BJ (cell line): ENCODE measurements at regions not wholly inside any gene's neighbourhood (a gene's known extent, or its start where the extent isn't known, plus 50 kb on each side); places are given as distances from the start of the nearest gene placed in this dataset.
"Not testable (repeated sequence)": the region's sequence is repeated elsewhere in the genome, so short reads cannot be mapped to it uniquely, and the experiment has no call there.

Experiments
- CTCF ChIA-PET: fragments of 350-600 bp; formaldehyde crosslinking; extraction: SDS; loops from one replicate; lab custom pipeline; 2021; ENCODE audit warnings: antibody characterized with exemption, inconsistent platforms; lab: Yijun Ruan, JAX
- POLR2A ChIA-PET: fragments of 300-600 bp; sonication (Branson Sonifier 250); formaldehyde crosslinking; extraction: SDS; loops from one replicate; lab custom pipeline; 2021; ENCODE audit warnings: antibody characterized with exemption; lab: Charles Lee
- DNase-seq: peaks from one replicate; pipeline ENCODE4 v3.0.0-alpha.2; 2011; ENCODE audit warnings: low read depth
- H3K27me3 ChIP-seq: 2 replicates; pipeline ENCODE4 v1.6.0; 2011; ENCODE audit warnings: low read length; ENCODE audit not compliant: control insufficient read depth, insufficient read depth
- H3K36me3 ChIP-seq: 2 replicates; pipeline ENCODE4 v1.5.1; 2011; ENCODE audit warnings: low read length; ENCODE audit not compliant: control insufficient read depth, insufficient read depth
- H3K4me3 ChIP-seq: 2 replicates; pipeline ENCODE4 v1.5.1; 2011; ENCODE audit warnings: low read depth, mild to moderate bottlenecking, control low read depth, low read length
- CTCF ChIP-seq: IDR thresholded peaks from 2 replicates; pipeline ENCODE4 v1.5.1; 2011; ENCODE audit warnings: low read depth, mild to moderate bottlenecking, control low read depth, inconsistent platforms, low read length, moderate library complexity; ENCODE audit not compliant: insufficient read depth

GRCh38 chr4:137804906-137805495, 272.7 kb upstream of the PCDH18 start:
- no peaks in the 10 kb centered on the region for H3K27me3 ChIP-seq
- ChIA-PET POLR2A (interaction anchor here (0.6 to 0.7 kb wide), 3 partner anchors 11 to 586 kb away, joined by 3 read pairs; no protein-coding TSS in a partner anchor), CTCF (no interaction called here)
- TF ChIP-seq CTCF, result no peak
- no peaks in the 10 kb centered on the region for H3K36me3 ChIP-seq
- H3K4me3 ChIP-seq, result no peak overlapping the region
- DNase-seq, result no peak

GRCh38 chr4:137800861-137801260, 268.6 kb upstream of the PCDH18 start:
- TF ChIP-seq CTCF, result no peak
- Histone ChIP-seq H3K4me3 (no peak overlapping the region), H3K27me3 (no peaks in the 10 kb centered on the region), H3K36me3 (no peaks in the 10 kb centered on the region)
- DNase-seq, result no peak
- POLR2A ChIA-PET, result interaction anchor here (0.6 kb wide), 1 partner anchor 20 kb away, joined by 3 read pairs; no protein-coding TSS in a partner anchor
- CTCF ChIA-PET, result no interaction called here

- H3K36me3 ChIP-seq, result no peaks in the 10 kb centered on the region
- POLR2A ChIA-PET, result interaction anchor here (0.7 kb wide), 1 partner anchor 388 kb away, joined by 4 read pairs; no protein-coding TSS in a partner anchor
- TF ChIP-seq CTCF, result no peak
- CTCF ChIA-PET, result interaction anchor here (1.2 kb wide), 1 partner anchor 25 kb away, joined by 4 read pairs; no protein-coding TSS in a partner anchor
- H3K27me3 ChIP-seq, result no peaks in the 10 kb centered on the region
- no peak for DNase-seq
- H3K4me3 ChIP-seq, result no peak overlapping the region
Observed at GRCh38 chr4:137794764-137795254, 262.5 kb upstream of the PCDH18 start.

GRCh38 chr4:137789263-137789662, 257.0 kb upstream of the PCDH18 start:
- H3K36me3 ChIP-seq, H3K4me3 ChIP-seq, CTCF ChIA-PET, DNase-seq, POLR2A ChIA-PET, H3K27me3 ChIP-seq: not testable (repeated sequence)

- H3K36me3 ChIP-seq, DNase-seq, H3K27me3 ChIP-seq, CTCF ChIA-PET, H3K4me3 ChIP-seq, POLR2A ChIA-PET: not testable (repeated sequence)
Observed at GRCh38 chr4:137783923-137784322, 251.6 kb upstream of the PCDH18 start.

GRCh38 chr4:137775701-137776100, 243.4 kb upstream of the PCDH18 start:
- DNase-seq, result no peak
- POLR2A ChIA-PET, result no interaction called here

More at GRCh38 chr4:137775701-137776100, 243.4 kb upstream of the PCDH18 start:
- Histone ChIP-seq H3K36me3 (no peaks in the 10 kb centered on the region), H3K27me3 (no peaks in the 10 kb centered on the region), H3K4me3 (no peak overlapping the region)
- no peak for TF ChIP-seq CTCF
- CTCF ChIA-PET, result no interaction called here
